ENCODE measurements at regions not wholly inside any gene's neighbourhood (a gene's known extent, or its start where the extent isn't known, plus 50 kb on each side); places are given as distances from the start of the nearest gene placed in this dataset.

- Histone ChIP-seq H3K36me3 (ENCODE audit: control insufficient read depth, low read length) (no peaks in the 10 kb centered on the region), H3K27me3 (ENCODE audit: control insufficient read depth, low read length) (no peaks in the 10 kb centered on the region), H3K9me3 (ENCODE audit: control insufficient read depth, insufficient read depth, low read length) (no peaks in the 10 kb centered on the region), H3K9me2 (replicated peaks; ENCODE audit: control insufficient read depth, low read length) (no peaks in the 10 kb centered on the region), H3K4me1 (ENCODE audit: control insufficient read depth, low read length) (no peaks in the 10 kb centered on the region), H3K79me2 (ENCODE audit: control insufficient read depth, low read length) (no peaks in the 10 kb centered on the region), H3K4me2 (ENCODE audit: low read length) (no peak overlapping the region), H4K20me1 (ENCODE audit: control insufficient read depth, insufficient read depth, low read depth, low read length) (no peaks in the 10 kb centered on the region), H3K27ac (ENCODE audit: low read depth, low read length) (no peak overlapping the region), H3F3A (ENCODE audit: control insufficient read depth, insufficient read depth) (no peaks in the 10 kb centered on the region), H3K4me3 (ENCODE audit: low read length) (no peak overlapping the region)
- TF ChIP-seq EZH2phosphoT487 (IDR thresholded peaks at IDR 0.05; ENCODE audit: borderline replicate concordance, low read length) = no peak
- TF ChIP-seq CTCF (IDR thresholded peaks at IDR 0.05; ENCODE audit: low read depth, low read length, poor library complexity, severe bottlenecking) = peak; percentile 8
These were observed 422.5 kb upstream of the PIK3C3 start for GRCh38 chr18:41532344-41533086.

- Histone ChIP-seq H3K4me1 (ENCODE audit: control insufficient read depth, low read length) (no peaks in the 10 kb centered on the region), H3K79me2 (ENCODE audit: control insufficient read depth, low read length) (no peaks in the 10 kb centered on the region), H3K9me2 (replicated peaks; ENCODE audit: control insufficient read depth, low read length) (no peaks in the 10 kb centered on the region), H3K36me3 (ENCODE audit: control insufficient read depth, low read length) (no peaks in the 10 kb centered on the region), H3K4me3 (ENCODE audit: low read length) (no peak overlapping the region), H3K27ac (ENCODE audit: low read depth, low read length) (no peak overlapping the region), H3K27me3 (ENCODE audit: control insufficient read depth, low read length) (no peaks in the 10 kb centered on the region), H3K4me2 (ENCODE audit: low read length) (no peak overlapping the region), H4K20me1 (ENCODE audit: control insufficient read depth, insufficient read depth, low read depth, low read length) (no peaks in the 10 kb centered on the region), H3K9me3 (ENCODE audit: control insufficient read depth, insufficient read depth, low read length) (no peaks in the 10 kb centered on the region), H3F3A (ENCODE audit: control insufficient read depth, insufficient read depth) (no peaks in the 10 kb centered on the region)
- TF ChIP-seq EZH2phosphoT487 (IDR thresholded peaks at IDR 0.05; ENCODE audit: borderline replicate concordance, low read length) = no peak
- TF ChIP-seq CTCF (IDR thresholded peaks at IDR 0.05; ENCODE audit: low read depth, low read length, poor library complexity, severe bottlenecking) = no peak
These were observed 424.1 kb upstream of the PIK3C3 start for GRCh38 chr18:41530970-41531369.

DNA sequence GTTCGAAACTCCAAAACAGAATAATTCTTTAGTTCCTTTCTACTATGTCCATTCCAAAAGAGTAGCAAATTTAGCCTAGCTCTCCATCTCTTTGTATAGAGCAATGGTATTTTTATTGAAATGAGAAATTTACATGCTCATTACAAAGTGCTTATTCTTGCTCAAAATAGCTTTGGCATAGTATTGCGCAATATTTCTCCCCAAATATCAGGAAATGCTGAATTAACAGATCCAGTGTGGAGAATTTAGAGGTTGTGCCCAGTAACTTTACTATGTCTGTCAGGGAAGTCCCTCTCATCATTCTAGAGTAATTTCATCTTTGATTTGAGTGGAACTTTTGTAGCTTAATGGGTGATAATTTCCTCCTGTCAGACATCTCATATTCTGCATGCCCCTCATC lies 425.9 kb upstream of the PIK3C3 start:
- Histone ChIP-seq H3K9me2 (replicated peaks; ENCODE audit: control insufficient read depth, low read length) (no peaks in the 10 kb centered on the region), H3K9me3 (ENCODE audit: control insufficient read depth, insufficient read depth, low read length) (no peaks in the 10 kb centered on the region), H3K27me3 (ENCODE audit: control insufficient read depth, low read length) (no peaks in the 10 kb centered on the region), H3K36me3 (ENCODE audit: control insufficient read depth, low read length) (no peaks in the 10 kb centered on the region), H3K79me2 (ENCODE audit: control insufficient read depth, low read length) (no peaks in the 10 kb centered on the region), H4K20me1 (ENCODE audit: control insufficient read depth, insufficient read depth, low read depth, low read length) (no peaks in the 10 kb centered on the region), H3K4me1 (ENCODE audit: control insufficient read depth, low read length) (no peaks in the 10 kb centered on the region), H3K27ac (ENCODE audit: low read depth, low read length) (no peak overlapping the region), H3K4me3 (ENCODE audit: low read length) (no peak overlapping the region), H3F3A (ENCODE audit: control insufficient read depth, insufficient read depth) (no peaks in the 10 kb centered on the region), H3K4me2 (ENCODE audit: low read length) (no peak overlapping the region)
- TF ChIP-seq EZH2phosphoT487 (IDR thresholded peaks at IDR 0.05; ENCODE audit: borderline replicate concordance, low read length) = no peak
- no peak for TF ChIP-seq CTCF (IDR thresholded peaks at IDR 0.05; ENCODE audit: low read depth, low read length, poor library complexity, severe bottlenecking)

Measured in DOHH2 (cell line).